ENCODE measurements at regions not wholly inside any gene's neighbourhood (a gene's known extent, or its start where the extent isn't known, plus 50 kb on each side); places are given as distances from the start of the nearest gene placed in this dataset.

GRCh38 chr14:89592961-89593360 lies 175.9 kb upstream of the FOXN3 start:
- TF ChIP-seq CTCF (IDR thresholded peaks at IDR 0.05; ENCODE audit: insufficient read depth, low read depth, low read length): no peak
- no peak for TF ChIP-seq EZH2 (IDR thresholded peaks at IDR 0.05; ENCODE audit: insufficient read depth, low read length)
